ENCODE measurements at regions not wholly inside any gene's neighbourhood (a gene's known extent, or its start where the extent isn't known, plus 50 kb on each side); places are given as distances from the start of the nearest gene placed in this dataset.

- TF ChIP-seq CTCF (IDR thresholded peaks at IDR 0.05; ENCODE audit: borderline replicate concordance, extremely low read depth, low read length, poor library complexity, severe bottlenecking) (no peak), EZH2 (IDR thresholded peaks at IDR 0.05; ENCODE audit: borderline replicate concordance, low read depth, low read length, severe bottlenecking) (no peak)
Measured at GRCh38 chr18:60153376-60153775, 219.2 kb downstream of the MC4R start.

Data from DND-41 (cell line).